Pancreas (tissue), 10 donors: ENCODE measurements at regions not wholly inside any gene's neighbourhood (a gene's known extent, or its start where the extent isn't known, plus 50 kb on each side); places are given as distances from the start of the nearest gene placed in this dataset.

ENCODE experiments used
- ATAC-seq, 4 donors: fragments of 200-7000 bp; cut with Tn5 transposase; one replicate each; pipeline versions ENCODE4 v1.8.0 to v1.9.1; 2020; ENCODE audit warnings: mild to moderate bottlenecking in 4 of 4, moderate library complexity in 4 of 4
- DNase-seq, 6 donors: peaks; one replicate each; pipeline ENCODE4 v3.0.0-alpha.2; 2020
- FAIRE-seq: peaks from 2 replicates; lab custom pipeline; 2012; peaks lifted over from hg19 to GRCh38; lab: Jason Lieb, UNC
- H3K27ac ChIP-seq, 4 donors: fragments of 200-600 bp; sonication (generic); 1 replicate in 3 of 4; 2 replicates in 1 of 4; pipeline versions ENCODE4 v1.5.0 to v1.8.0; 2020
- H3K27me3 ChIP-seq, 4 donors: fragments of 200-600 bp; one replicate each; pipeline ENCODE4 v1.8.0; 2021
- H3K36me3 ChIP-seq, 3 donors: fragments of 200-600 bp; sonication (generic) in 1 of 3; one replicate each; pipeline versions ENCODE4 v1.5.0 to v1.8.0; 2020 to 2021
- H3K4me1 ChIP-seq, 3 donors: fragments of 200-600 bp; one replicate each; pipeline ENCODE4 v1.8.0; 2021
- H3K4me3 ChIP-seq, 4 donors: fragments of 200-600 bp; sonication (generic) in 2 of 4; one replicate each; pipeline versions ENCODE4 v1.5.0 to v1.8.0; 2020 to 2021
- H3K9me3 ChIP-seq, 4 donors: fragments of 200-600 bp; one replicate each; pipeline ENCODE4 v1.8.0; 2021
- WGBS, 2 donors: extraction: QIAGEN DNeasy Blood & Tissue Kit; methylation state at CpG; one replicate each; pipeline ENCODE4 v1.1.7; 2013; 5-methylcytosine and 5-hydroxymethylcytosine counted together
- intact Hi-C, 3 donors: fragments of 100-400 bp; cut with DNase I; formaldehyde crosslinking; loops; one replicate each; pipeline versions ENCODE4 v1.11.1 to v1.14.2; 2022
- TF ChIP-seq, protein P1 (sequence below), 4 donors: fragments of 200-600 bp; sonication (generic) in 3 of 4; IDR thresholded peaks; one replicate each; pipeline versions ENCODE4 v1.5.0 to v1.8.0; 2021; ENCODE audit warnings: antibody characterized with exemption in 4 of 4
- donor health status: healthy with polysubstance abuse.
- donor health status: DM: no; HTN: no; CAD: no; lungs with moderate emphysema.
- donor health status: DM: no; HTN: no; CAD: no.
- donor health status: control.
- donor health status: control.
- donor health status: Bipolar disorder and iron deficiency.
- donor health status: DM: yes; HTN: yes; CAD: no.
- donor health status: DM: no; HTN: no; CAD: no.
- donor health status: DM: no; HTN: no; CAD: no.
- donor health status: DM: yes; HTN: yes; CAD: no.

DNA sequence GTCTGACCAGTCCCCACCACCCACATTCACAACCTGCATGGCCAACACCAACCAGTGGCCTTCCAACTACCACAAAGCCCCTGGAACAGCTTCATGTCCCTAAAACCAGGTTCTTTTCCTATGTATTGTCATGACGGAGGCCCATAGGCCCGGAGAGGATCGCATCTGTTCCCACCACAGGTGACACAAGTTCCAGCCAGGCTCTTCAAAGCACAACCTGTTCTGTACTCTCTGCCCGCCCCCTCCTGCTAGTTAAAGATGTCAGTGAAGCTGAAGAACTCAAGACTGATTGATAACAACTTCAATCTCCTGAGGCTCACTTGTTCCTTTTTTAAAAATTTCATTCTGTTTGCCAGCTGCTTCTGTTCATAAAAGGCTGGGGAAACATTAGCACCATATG, 121.1 kb upstream of the GUCY1A2 start:
- Histone ChIP-seq H3K4me1 (no peaks in the 10 kb centered on the region), H3K27ac (no peak overlapping the region), H3K27me3 (no peaks in the 10 kb centered on the region), H3K36me3 (no peaks in the 10 kb centered on the region), H3K9me3 (no peaks in the 10 kb centered on the region), H3K4me3 (no peak overlapping the region)
- TF ChIP-seq, protein P1, sequence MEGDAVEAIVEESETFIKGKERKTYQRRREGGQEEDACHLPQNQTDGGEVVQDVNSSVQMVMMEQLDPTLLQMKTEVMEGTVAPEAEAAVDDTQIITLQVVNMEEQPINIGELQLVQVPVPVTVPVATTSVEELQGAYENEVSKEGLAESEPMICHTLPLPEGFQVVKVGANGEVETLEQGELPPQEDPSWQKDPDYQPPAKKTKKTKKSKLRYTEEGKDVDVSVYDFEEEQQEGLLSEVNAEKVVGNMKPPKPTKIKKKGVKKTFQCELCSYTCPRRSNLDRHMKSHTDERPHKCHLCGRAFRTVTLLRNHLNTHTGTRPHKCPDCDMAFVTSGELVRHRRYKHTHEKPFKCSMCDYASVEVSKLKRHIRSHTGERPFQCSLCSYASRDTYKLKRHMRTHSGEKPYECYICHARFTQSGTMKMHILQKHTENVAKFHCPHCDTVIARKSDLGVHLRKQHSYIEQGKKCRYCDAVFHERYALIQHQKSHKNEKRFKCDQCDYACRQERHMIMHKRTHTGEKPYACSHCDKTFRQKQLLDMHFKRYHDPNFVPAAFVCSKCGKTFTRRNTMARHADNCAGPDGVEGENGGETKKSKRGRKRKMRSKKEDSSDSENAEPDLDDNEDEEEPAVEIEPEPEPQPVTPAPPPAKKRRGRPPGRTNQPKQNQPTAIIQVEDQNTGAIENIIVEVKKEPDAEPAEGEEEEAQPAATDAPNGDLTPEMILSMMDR (IDR thresholded peaks at IDR 0.05) = no peak
- WGBS, 2 donors = 65 to 68% methylated on average over 4 of the region's 4 CpGs
- intact Hi-C loops = no loop called here
- ATAC-seq = no peak
- no peak for FAIRE-seq
- no peak for DNase-seq

DNA sequence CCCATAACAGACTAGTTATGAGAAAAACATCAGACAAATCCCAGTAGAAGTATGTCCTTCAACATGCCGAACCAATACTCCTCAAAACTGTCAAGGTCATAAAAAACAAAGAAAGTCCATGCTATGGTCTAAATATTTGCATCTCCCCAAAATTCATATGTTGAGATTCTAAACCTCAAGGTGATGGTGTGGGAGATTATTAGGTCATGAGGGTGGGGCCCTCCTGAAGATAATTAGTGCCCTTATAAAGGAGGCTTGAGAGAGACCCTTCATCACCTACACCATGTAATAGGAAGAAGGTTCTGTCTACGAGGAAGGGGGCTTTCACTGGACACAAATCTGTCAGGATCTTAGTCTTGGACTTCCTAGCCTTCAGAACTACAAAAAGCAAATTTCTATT, 118.6 kb upstream of the GUCY1A2 start:
- no peaks in the 10 kb centered on the region for H3K9me3 ChIP-seq
- TF ChIP-seq, protein P1 (IDR thresholded peaks at IDR 0.05) = no peak
- ATAC-seq = no peak
- no peaks in the 10 kb centered on the region for H3K36me3 ChIP-seq
- intact Hi-C loops = no loop called here
- no peak for FAIRE-seq
- DNase-seq = no peak
- H3K27me3 ChIP-seq = no peaks in the 10 kb centered on the region
- WGBS, 2 donors = 65 to 66% methylated on average over 2 of the region's 2 CpGs
- H3K27ac ChIP-seq = no peak overlapping the region
- H3K4me3 ChIP-seq = no peak overlapping the region
- H3K4me1 ChIP-seq = no peaks in the 10 kb centered on the region

DNA sequence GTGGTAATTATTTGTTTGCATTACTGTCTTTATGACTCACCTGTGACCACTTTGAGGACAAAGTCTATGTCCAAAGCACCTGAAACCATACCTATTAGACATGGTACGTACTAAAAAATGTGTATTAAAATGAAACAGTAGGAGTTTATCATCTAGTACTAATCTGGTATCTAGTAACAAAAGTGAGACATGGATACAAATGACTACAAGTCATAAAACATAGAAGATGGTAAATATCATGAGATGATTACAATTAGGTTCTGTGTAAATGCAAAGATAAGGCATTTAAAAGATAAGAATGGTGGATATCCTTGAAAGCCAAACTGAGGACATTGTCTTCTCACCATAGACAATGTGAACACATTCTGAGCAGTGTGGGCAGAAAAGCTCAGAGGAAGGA, 113.5 kb upstream of the GUCY1A2 start:
- Histone ChIP-seq H3K27me3 (no peaks in the 10 kb centered on the region), H3K4me1 (no peaks in the 10 kb centered on the region), H3K9me3 (no peaks in the 10 kb centered on the region), H3K36me3 (no peaks in the 10 kb centered on the region), H3K27ac (no peak overlapping the region), H3K4me3 (no peak overlapping the region)
- 55 to 60% methylated on average over 1 of the region's 1 CpG for WGBS, 2 donors
- no peak for DNase-seq
- intact Hi-C loops = no loop called here
- TF ChIP-seq, protein P1 (IDR thresholded peaks at IDR 0.05) = no peak
- no peak for ATAC-seq
- no peak for FAIRE-seq

DNA sequence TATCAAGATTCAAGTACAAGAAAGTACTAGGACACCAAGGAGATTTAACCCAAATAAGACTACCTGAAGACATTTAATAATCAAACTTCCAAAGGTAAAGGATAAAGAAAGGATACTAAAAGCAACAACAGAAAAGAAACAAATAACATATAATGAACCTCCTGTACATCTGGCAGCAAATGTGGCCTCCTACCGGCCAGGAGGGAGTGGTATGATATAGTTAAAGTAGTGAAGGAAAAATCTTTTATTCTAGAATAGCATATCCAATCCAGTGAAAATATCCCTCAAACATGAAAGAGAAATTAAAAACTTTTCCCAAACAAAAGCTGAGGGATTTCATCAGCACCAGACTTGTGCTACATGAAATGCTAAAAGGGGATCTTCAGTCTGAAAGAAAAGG, 104.7 kb upstream of the GUCY1A2 start:
- DNase-seq (no peak), FAIRE-seq (no peak), ATAC-seq (no peak)
- no peak overlapping the region for H3K27ac ChIP-seq
- H3K4me3 ChIP-seq = no peak overlapping the region
- 69 to 73% methylated on average over 1 of the region's 1 CpG for WGBS, 2 donors
- intact Hi-C loops = no loop called here
- TF ChIP-seq, protein P1 (IDR thresholded peaks at IDR 0.05) = no peak
- no peaks in the 10 kb centered on the region for H3K9me3 ChIP-seq
- no peaks in the 10 kb centered on the region for H3K4me1 ChIP-seq
- H3K27me3 ChIP-seq = no peaks in the 10 kb centered on the region
- H3K36me3 ChIP-seq = no peaks in the 10 kb centered on the region

DNA sequence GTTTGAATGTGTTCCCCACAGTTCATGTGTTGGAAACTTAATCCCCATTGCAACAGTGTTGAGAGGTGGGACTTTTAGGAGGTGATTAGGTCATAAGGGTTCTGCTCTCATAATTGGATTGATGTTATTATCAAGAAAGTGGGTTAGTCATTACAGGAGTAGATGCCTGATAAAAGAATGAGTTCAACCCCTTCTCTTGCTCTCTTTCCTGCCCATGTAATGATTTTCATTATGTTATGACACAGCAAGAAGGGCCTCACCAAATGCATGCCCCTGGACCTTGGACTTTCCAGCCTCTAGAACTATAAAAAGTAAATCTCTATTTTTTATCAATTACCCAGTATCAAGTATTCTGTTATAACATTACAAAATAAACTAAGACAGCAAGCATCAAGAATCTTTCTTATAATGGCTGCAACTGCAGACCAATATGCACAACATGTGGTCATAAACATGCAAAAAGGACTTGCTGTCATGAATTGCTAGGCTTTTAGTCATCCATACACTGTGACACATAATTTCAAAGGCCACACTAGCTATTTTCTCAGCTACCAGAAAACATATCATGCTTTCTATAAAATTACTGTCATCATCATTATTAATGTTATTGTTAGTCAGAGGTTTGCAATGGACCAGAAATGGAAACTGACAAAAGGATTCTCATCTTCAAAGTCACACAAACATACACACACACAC, 99.9 kb upstream of the GUCY1A2 start:
- no peak for FAIRE-seq
- no peaks in the 10 kb centered on the region for H3K4me1 ChIP-seq
- TF ChIP-seq, protein P1 (IDR thresholded peaks at IDR 0.05) = no peak
- ATAC-seq = no peak
- no peaks in the 10 kb centered on the region for H3K36me3 ChIP-seq
- H3K27ac ChIP-seq = no peak overlapping the region
- DNase-seq = no peak
- H3K9me3 ChIP-seq = no peaks in the 10 kb centered on the region
- no peak overlapping the region for H3K4me3 ChIP-seq
- intact Hi-C loops = no loop called here
- H3K27me3 ChIP-seq = no peaks in the 10 kb centered on the region
